Effector CD4-positive, alpha-beta T cell (primary cell): ENCODE measurements at regions not wholly inside any gene's neighbourhood (a gene's known extent, or its start where the extent isn't known, plus 50 kb on each side); places are given as distances from the start of the nearest gene placed in this dataset.
A peak's percentile ranks its signal among the peaks of the same experiment; 100 is the strongest.
"Not testable (repeated sequence)": the region's sequence is repeated elsewhere in the genome, so short reads cannot be mapped to it uniquely, and the experiment has no call there.

ENCODE experiments used
- DNase-seq: peaks from one replicate; pipeline ENCODE4 v3.0.0-alpha.2; 2020

DNA sequence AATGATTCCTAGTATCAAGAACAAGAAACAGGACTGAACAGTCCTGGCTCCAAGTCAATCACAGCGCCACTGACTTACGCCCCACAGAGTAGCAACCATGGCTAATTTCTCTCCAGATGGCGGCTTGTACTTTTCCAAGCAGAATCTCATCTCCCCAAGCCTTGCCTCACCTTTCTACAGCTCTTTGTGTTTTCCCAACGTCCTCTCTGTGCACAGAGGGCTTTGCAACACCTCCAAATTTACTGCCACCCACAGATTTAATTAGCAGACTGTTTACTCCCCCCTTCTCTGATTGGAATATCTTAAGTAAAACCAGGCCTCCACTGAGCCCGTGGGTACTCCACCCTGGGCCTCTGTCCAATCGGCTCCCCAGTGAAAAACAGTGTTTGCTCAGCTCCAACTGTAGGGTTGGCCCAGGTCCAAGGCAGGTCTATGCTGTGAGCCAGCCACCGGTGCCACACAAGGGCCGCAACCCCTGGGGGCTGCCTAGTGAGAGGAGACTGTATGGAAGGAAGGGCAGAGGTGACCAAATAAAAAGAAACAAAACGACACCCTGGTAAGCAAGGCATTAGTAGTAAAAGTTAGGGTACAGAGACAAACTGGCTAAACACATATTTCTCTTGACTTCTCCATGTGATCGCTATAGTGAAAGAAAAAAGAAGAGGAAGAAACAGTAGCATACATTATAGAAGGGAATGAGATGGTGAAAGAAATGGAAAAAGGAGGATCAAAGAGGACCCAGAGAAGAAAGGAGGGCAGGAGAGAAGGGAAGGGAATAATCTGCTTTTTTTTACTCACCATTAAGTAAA is 128.4 kb upstream of the SOD1 start:
- no peak for DNase-seq

DNA sequence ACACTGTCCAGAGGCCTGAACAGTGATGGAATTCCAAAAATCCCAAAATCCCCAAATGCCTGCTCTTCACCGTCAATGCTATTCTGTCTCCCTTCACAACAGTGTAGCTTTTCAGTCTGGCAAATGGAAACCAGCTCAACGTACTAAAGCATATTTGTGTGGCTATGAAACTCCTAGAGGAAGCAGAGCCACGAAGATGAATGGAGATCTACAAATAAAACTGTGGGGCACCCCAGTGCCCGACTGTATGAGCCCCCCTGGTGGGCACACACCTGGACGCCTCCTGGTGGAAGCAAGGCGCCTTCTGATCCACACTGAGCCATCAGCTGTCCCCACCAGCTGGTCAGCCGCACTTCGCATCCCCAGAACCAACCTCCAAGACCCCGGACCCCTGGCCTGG is 129.1 kb upstream of the SOD1 start:
- DNase-seq: no peak

DNA sequence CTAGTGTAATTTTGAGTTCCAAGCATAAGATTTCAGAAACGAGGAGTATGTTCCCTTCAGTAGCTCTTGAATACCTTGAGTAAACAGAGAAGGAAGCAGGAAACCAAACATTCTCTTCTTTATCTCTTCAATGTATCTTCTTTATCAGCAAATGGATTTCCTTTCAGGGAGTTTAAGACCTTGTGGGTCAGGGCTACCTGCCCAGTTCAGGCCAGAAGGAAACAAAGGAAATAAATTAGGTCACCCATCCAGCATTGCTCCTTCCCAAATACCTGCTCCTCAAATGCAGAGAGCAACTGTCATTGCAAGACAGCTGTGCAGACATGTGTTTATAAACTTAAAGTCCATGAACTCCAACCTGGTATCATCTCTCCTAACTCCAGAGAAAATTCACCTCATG is 130.1 kb upstream of the SOD1 start:
- no peak for DNase-seq

DNA sequence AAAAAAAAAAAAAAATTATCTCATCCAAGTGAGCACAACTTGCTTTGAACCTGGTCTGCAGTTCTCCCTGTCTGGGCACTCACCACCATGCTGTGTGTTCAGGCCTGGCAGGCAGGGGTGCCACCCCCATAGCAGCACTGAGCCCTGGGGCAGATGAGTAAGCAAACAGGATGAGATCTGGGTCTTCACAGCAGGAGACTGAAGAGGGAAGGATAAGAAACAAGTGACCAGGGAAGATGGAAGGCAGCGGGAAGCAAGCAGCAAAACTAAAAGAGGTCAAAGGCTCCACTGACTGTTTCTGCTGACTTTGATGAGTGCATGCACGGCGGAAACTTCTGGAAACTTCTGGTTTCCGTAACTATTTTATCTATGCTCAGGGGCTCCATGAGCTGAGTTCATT is 133.5 kb upstream of the SOD1 start:
- DNase-seq: no peak

DNA sequence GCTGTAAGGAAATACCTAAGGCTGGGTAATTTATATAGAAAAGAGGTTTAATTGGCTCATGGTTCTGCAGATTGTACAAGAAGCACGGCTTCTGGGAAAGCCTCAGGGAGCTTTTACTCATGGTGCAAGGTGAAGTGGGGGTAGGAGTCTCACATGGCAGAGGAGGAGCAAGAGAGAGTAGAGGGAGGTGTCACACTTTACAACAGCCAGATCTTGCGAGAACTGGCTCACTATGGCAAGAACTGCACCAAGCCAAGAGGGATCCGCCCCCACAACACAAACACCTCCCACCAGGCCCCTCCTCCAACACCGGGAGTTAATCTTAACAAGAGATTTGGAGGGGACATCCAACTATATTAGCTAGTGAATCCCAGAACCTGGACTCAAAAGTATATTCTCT is 135.4 kb upstream of the SOD1 start:
- no peak for DNase-seq

DNA sequence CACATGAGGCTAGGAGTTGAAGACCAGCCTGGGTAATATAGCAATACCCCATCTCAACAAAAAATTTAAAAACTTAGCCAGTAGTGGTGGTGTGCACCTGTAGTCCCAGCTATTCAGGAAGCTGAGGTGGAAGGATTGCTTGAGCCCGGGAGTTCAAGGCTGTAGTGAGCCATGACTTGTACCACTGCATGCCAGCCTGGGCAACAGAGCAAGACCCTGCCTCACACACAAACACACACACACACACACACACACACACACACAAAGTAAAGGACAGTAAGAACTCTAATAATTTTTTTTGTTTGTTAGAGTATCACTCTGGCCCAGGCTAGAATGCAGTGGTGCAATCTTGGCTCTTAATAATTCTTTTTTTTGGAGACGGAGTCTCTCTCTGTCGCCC is 138.0 kb upstream of the SOD1 start:
- no peak for DNase-seq

DNA sequence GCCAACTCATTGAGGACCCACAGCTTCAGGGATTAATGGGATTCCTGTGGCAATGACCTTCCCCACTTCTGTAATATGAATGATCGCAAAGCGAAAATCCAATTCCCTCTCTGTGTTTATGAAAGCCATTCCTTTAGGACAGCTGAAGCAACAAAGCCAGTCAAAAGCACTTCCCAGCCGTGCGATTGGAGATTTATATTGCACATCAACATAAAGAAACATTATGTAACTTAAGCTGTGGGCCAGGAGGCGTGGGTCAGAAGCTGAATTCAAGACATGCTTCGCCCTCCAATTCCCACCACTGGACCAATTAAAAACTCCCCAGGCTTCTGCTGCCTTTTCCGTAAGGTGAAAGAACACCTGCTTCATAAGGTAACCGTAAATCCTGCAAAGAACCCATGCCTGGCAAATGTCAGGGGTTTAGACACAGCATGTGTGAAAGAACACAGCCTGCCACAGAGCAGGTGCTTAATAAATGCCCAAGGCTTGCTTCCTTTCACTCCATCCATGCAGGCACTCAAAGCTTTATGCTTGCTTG is 138.9 kb upstream of the SOD1 start:
- DNase-seq: no peak

DNA sequence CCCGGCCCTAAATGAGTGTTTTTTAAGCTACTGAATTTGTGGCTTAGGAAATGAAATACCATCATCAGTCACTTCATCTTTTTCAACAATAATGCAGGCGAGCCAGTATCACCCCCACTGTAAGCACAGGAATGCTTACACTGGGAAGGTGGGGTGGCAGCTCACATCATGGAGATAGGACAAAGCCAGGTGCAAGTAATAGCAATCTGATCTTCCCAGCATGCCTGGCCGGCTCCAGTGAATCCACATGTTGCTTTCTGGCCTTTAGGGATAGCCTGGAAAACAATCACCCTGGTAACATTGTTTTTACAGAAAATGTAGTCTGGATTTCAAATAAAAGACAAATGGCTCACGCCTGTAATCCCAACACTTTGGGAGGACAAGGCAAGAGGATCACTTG is 140.9 kb upstream of the SOD1 start:
- DNase-seq: no peak

DNA sequence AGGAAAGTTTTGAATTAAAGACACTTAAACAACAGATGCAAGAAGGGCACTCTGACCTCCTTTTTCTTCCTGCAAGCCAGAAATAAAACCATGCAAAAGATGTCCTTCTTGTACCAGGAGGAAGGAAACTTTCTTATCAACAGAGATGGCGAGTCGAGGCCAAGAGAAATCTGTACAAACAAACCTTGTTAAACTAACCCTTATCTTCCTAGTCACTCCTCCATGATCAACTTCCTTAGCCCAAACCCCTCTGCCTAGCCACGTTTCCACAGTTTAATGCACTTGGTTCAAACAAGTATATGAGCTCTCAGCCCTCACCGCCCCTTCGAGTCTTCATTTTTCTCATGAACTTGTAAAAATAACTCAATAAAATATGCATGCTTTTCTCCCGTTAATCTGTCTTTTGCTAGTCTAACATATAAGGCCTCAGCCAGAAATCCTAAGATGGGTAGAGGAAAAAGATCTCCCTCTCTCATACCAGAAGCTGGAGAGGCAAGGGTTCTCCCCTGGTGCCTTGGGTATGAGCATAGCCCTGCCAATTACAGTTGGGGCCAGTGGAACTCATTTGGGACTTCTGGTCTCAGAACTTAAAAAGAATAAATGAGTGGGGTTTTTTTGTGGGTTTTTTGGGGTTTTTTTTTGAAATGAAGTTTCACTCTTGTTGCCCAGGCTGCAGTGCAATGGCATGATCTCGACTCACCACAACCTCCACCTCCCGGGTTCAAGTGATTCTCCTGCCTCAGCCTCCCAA is 141.7 kb upstream of the SOD1 start:
- no peak for DNase-seq

DNA sequence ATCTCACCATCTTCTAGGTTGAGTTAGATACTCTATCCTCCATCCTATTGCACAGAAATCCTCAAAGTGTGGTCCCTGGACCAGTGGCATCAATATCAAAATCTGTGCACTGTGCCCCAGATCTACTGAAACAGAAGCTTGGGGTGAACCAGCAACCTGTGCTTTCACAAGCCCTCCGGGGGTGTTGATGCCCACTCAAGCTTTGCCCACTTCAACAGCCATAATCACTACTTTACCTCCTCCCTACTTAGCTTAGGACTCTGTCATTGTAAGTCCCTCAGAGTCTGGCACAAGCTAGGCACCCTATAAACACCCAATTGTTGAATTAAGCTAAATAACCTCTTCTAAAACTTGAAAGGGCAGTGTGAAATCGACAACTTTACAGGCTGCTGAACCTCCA is 144.2 kb upstream of the SOD1 start:
- DNase-seq: no peak

DNA sequence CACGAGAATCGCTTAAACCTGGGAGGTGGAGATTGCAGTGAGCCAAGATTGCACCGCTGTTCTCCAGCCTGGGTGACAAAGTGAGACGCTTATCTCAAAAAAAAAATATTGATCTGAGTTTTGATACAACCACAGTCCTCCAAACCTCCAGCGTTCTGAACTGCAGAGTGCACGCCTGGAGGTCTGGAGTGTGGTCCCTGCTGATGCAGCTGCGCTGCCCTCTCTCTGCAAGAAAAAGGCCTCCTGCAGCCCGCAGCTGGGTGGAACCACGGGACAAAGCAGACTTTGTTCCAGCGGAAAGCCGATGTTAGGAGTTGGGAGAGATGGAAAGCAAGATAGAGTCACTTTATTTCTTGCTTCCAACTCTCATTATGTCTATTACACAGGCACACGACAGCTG is 144.9 kb upstream of the SOD1 start:
- no peak for DNase-seq

DNA sequence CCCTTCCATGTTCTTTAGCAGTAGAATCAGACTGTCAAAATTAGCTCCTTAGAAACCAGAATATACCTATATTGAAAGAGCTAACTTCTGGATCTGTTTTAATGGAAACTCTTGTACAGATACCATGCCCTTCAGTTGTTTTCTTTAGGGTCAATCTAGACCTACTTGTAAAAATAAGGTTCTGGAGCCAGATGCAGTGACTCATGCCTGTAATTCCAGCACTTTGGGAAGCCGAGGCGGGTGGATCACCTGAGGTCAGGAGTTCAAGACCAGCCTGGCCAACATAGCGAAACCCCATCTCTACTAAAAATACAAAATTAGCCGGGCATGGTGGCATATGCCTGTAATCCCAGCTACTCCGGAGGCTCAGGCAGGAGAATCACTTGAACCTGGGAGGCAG is 146.0 kb upstream of the SOD1 start:
- DNase-seq: not testable (repeated sequence)

DNA sequence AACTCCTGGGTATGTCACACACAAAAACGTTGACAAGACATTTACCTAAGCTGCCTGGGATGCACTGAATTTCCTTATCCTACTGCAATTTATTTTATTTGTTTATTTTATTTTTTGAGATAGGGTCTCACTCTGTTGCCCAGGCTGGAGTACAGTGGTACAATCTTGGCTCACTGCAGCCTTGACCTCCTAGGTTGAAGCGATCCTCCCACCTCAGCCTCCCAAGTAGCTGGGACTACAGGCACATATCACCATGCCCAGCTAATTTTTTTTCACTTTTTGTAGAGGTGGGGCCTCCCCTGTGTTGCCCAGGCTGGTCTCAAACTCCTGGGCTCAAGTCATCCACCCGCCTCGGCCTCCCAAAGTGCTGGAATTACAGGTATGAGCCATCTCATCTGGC is 147.5 kb upstream of the SOD1 start:
- DNase-seq: not testable (repeated sequence)

DNA sequence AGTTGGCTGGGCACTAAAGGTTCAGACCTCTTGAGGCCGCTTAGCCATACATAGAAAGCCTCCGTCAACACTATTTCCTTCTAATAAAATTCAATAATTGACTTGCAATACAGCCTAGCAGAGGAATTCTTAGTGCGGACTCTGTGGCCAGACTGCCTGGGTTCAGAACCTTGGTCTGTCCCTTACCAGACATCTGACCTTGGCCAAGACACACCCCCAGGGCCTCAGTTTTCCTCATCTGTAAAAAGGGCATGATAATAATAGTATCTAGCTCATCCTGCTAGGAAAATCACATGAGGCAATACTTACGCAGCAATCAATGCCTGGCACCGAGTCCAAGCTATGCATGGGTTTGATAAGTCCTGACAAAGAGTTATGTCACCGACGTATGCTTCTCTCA is 148.2 kb upstream of the SOD1 start:
- DNase-seq: no peak

DNA sequence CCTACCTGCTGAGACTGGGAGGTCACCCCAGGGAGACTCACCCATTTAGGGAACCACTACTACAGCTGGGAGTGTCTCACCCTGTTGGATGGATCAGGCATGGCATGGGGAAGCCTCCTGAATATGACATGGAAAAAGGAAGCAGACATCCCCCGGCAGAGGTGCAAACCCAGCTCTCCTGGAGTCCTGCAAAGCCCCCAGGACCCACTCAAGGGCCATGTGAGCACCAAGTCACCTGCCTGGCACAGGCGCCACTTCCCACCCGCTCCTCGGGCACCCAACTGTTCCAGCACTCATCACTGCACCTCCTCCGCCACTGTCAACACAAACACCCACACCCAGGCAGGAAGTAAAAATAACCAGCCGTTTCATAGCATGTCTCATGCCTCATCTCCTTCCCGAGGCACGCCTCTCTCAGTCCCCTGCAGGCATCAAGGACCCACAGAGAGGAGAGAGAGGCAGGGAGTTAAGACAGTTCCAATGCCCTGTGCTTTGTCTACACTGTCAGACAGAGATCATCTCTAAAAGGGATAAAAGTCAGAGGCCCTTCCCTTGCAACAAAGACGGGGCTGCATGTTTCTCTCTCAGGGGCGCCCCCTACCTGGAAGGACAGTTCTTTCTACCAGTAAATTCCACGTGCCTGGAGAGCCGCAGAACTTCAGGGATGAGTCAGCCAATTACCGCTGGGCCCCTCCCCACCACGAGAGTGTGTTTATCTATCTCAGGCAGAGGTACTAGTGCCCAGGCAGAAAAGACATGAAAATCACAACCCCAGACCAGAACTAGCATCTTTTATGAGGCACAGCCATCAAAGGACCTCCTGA is 150.1 kb upstream of the SOD1 start:
- DNase-seq: peak; percentile 38

DNA sequence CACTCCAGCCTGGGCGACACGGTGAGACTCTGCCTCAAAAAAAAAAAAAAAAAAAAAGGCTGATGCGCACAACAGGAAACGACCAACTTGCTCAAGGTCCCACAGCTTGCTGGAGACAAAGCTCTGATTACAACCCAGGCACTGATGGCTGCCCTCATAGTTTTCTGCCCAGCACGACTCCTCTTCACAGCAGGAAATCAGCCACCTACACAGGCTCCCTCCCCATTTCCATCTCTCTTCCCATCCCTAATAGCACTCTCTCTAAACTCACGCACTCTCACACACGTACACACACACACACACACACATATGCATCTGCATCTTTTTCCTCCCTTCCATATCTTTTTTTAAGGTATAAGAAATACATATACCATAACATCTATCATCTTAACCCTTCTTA is 153.5 kb upstream of the SOD1 start:
- no peak for DNase-seq

DNA sequence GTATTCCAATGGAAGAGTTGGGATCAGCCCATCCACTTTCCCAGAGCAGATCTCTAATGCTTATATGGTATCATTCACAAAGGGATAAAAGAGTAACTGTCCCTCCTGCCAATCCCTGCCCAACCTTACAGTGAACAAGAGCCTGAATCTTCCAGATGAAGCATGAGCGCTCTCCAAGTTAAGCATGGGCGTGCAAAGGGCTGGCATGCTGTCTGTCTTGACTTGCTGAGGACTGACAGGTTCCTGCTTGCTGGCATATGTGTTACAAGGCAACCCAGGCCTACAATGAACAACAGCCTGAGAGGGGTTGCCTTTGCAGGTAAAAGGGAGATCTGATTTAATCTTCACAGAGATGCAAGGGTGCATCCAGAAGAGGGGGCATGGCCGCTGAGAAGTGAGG is 155.6 kb upstream of the SOD1 start:
- no peak for DNase-seq

DNA sequence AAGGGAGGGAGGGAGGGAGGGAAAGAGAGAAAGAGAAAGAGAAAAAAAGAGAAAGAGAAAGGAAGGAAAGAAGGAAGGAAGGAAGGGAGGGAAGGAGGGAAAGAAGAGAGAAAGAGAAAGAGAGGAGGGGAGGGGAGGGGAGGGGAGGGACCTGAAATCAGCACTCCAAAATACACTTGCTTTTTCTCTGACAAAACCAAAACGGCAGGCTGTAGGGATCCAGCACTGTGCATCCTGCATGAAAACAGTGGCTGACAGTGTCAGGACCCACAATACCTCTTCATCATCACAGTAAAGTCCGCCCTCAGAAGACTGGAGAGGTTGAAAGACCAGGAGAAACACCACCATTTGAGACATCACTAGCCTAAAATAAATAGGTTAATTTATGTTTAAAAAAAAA is 156.0 kb upstream of the SOD1 start:
- DNase-seq: no peak

DNA sequence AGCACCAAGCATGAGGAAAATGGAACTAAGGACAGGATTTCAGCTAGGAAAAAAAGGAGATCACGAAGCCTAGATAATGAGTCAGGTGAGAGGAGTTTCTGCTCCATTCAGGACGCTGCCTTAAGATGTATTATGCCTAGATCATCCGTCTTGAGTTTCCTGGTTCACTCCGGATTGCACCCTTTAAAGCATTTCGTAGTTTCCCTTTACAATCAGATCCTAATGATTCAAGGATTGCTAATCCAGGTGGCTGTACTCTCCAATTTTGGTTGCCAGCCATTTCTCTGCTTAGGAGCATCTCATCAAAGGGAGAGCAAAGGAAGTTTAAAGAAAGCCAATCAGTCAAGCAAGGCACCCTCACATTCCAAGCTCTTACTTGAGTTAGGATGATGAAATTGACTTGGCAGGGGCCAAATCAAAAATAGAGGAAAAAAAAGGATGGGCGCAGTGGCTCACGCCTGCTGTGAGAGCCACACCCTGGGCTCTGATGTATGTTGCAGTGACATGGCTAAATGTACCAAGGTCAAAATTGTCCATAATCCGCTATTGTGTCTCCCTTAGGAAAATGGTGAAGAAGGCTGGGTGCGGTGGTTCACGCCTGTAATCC is 156.9 kb upstream of the SOD1 start:
- no peak for DNase-seq

DNA sequence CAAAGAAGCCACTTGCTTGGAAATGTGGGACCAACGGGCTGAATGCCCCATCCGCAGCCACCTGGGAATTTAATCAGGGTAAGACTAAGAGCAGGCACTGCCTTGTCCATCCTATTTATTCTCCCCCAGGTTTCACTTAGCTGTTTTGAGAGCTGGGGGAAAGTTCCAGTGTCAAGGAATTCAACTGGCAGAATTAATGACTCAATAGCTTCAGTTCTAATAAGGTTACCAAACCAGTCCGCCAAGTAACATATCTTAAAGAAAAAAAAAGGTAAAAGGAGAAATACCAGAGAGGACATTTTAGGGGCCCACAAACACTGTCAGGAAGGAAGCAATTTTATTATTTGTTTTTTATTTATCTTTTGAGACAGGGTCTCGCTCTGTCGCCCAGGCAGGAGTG is 157.6 kb upstream of the SOD1 start:
- DNase-seq: no peak

DNA sequence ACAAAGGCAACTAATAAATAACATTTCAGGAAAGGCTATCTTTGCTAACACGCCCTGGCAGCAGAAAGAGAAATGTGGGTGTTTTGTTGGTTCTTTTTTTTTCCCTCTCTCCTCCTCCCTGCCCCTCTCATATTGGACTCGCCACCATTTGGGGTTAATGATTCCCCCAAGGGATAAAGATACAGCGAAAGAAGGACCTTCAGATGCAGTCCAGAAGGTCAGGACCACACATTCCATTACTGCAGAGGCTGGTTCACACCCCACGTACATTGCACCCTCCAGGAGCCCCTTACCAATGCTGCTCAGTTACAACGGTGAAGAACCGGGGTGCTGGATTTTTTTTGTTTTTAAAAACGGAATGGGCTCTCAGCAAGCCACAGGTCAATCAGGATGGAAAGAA is 156.9 kb upstream of the TIAM1 start:
- DNase-seq: no peak

DNA sequence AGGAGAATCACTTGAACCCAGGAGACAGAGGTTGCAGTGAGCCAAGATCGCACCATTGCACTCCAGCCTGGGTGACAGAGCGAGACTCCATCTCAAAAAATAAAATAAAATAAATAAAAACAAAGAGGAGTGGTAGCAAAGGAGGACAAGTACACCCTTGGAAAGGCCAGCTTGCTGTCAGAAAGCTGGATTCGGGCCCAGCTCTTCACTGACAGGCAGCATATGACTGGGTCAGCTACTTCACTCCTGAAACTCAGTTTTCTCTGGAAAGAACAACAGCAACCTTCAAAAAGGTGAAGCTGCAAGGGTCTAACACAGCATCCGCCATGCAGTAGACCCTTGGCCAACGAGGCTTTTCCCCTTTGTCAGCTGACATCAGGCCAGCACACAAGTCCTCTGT is 156.0 kb upstream of the TIAM1 start:
- DNase-seq: no peak

DNA sequence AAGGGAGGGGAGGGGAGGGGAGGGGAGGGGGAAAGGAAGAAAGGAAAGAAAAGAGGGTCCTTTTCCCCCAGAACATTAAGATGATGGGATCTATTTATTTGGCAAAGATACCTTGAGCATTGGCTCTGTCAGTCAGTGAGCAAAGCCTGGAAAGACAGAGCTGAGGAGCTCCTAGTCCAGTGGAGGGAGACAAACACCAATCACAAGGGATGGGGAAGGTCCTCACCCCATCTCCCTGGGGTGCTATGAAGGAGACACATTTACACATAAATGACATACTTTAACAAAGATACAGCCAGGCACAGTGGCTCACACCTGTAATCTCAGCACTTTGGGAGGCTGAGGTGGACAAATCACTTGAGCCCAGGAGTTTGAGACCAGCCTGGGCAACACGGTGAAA is 154.9 kb upstream of the TIAM1 start:
- DNase-seq: no peak
